Tibial nerve (tissue), 4 donors: ENCODE measurements at regions not wholly inside any gene's neighbourhood (a gene's known extent, or its start where the extent isn't known, plus 50 kb on each side); places are given as distances from the start of the nearest gene placed in this dataset.

Source experiments
- CTCF ChIP-seq, 5 experiments: fragments of 200-600 bp in 3 of 5; fragments of 450-650 bp in 2 of 5; sonication (generic) in 3 of 5; IDR thresholded peaks; one replicate each; pipeline ENCODE4 v1.5.1; 2016 to 2019; ENCODE audit warnings: antibody characterized with exemption in 5 of 5, mild to moderate bottlenecking in 3 of 5, moderate library complexity in 2 of 5
- EP300 ChIP-seq, 2 donors: sonication (generic); formaldehyde crosslinking; IDR thresholded peaks; one replicate each; pipeline ENCODE4 v1.6.1; 2017; ENCODE audit warnings: antibody characterized with exemption in 2 of 2, mild to moderate bottlenecking in 1 of 2

DNA sequence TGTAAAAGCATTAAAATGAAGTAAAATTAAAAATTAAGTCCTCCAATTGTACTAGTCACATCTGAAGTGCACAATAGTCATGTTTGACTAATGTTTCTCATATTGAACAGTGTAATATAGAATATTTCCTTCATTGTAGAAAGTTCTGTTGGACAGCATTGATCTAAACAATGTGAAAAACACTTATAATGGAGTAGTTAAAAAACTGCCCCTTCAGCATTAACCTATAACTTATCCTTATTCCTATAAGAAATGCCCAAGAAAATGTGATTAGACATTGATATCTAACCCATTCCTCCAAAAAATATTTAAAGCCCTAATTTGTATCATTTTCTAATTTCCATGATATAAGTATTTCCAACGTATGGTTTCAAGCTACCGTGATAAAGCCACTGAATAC lies 210.7 kb downstream of the RASSF9 start:
- TF ChIP-seq EP300 (IDR thresholded peaks at IDR 0.05) (no peak), CTCF (IDR thresholded peaks at IDR 0.05) (no peak)
